Stomach (tissue), 4 donors: ENCODE measurements at regions not wholly inside any gene's neighbourhood (a gene's known extent, or its start where the extent isn't known, plus 50 kb on each side); places are given as distances from the start of the nearest gene placed in this dataset.

Source experiments
- POLR2A ChIP-seq, 4 donors: fragments of 450-650 bp; IDR thresholded peaks; one replicate each; pipeline ENCODE4 v1.6.1; 2016; ENCODE audit warnings: antibody characterized with exemption in 4 of 4, control low read depth in 2 of 4, mild to moderate bottlenecking in 1 of 4, moderate library complexity in 1 of 4
- POLR2AphosphoS5 ChIP-seq, 3 donors: sonication (generic); formaldehyde crosslinking; IDR thresholded peaks; one replicate each; pipeline ENCODE4 v1.6.1; 2016; ENCODE audit warnings: antibody characterized with exemption in 3 of 3

- TF ChIP-seq POLR2A (IDR thresholded peaks at IDR 0.05), result no peak
- no peak for TF ChIP-seq POLR2AphosphoS5 (IDR thresholded peaks at IDR 0.05)
Measured at GRCh38 chr20:53666144-53666543, 72.5 kb upstream of the ZNF217 start.
